Pancreas (tissue), 10 donors: ENCODE measurements at regions not wholly inside any gene's neighbourhood (a gene's known extent, or its start where the extent isn't known, plus 50 kb on each side); places are given as distances from the start of the nearest gene placed in this dataset.
"Not testable (repeated sequence)": the region's sequence is repeated elsewhere in the genome, so short reads cannot be mapped to it uniquely, and the experiment has no call there.

Source experiments
- ATAC-seq, 4 donors: fragments of 200-7000 bp; cut with Tn5 transposase; one replicate each; pipeline versions ENCODE4 v1.8.0 to v1.9.1; 2020; ENCODE audit warnings: mild to moderate bottlenecking in 4 of 4, moderate library complexity in 4 of 4
- DNase-seq, 6 donors: peaks; one replicate each; pipeline ENCODE4 v3.0.0-alpha.2; 2020
- FAIRE-seq: peaks from 2 replicates; lab custom pipeline; 2012; peaks lifted over from hg19 to GRCh38; lab: Jason Lieb, UNC
- H3K27ac ChIP-seq, 4 donors: fragments of 200-600 bp; sonication (generic); 1 replicate in 3 of 4; 2 replicates in 1 of 4; pipeline versions ENCODE4 v1.5.0 to v1.8.0; 2020
- H3K27me3 ChIP-seq, 4 donors: fragments of 200-600 bp; one replicate each; pipeline ENCODE4 v1.8.0; 2021
- H3K36me3 ChIP-seq, 3 donors: fragments of 200-600 bp; sonication (generic) in 1 of 3; one replicate each; pipeline versions ENCODE4 v1.5.0 to v1.8.0; 2020 to 2021
- H3K4me1 ChIP-seq, 3 donors: fragments of 200-600 bp; one replicate each; pipeline ENCODE4 v1.8.0; 2021
- H3K4me3 ChIP-seq, 4 donors: fragments of 200-600 bp; sonication (generic) in 2 of 4; one replicate each; pipeline versions ENCODE4 v1.5.0 to v1.8.0; 2020 to 2021
- H3K9me3 ChIP-seq, 4 donors: fragments of 200-600 bp; one replicate each; pipeline ENCODE4 v1.8.0; 2021
- CTCF ChIP-seq, 4 donors: fragments of 200-600 bp; sonication (generic) in 3 of 4; IDR thresholded peaks; one replicate each; pipeline versions ENCODE4 v1.5.0 to v1.8.0; 2021; ENCODE audit warnings: antibody characterized with exemption in 4 of 4
- WGBS, 2 donors: extraction: QIAGEN DNeasy Blood & Tissue Kit; methylation state at CpG; one replicate each; pipeline ENCODE4 v1.1.7; 2013; 5-methylcytosine and 5-hydroxymethylcytosine counted together
- intact Hi-C, 3 donors: fragments of 100-400 bp; cut with DNase I; formaldehyde crosslinking; loops; one replicate each; pipeline versions ENCODE4 v1.11.1 to v1.14.2; 2022
- donor health status: healthy with polysubstance abuse.
- donor health status: DM: no; HTN: no; CAD: no; lungs with moderate emphysema.
- donor health status: DM: no; HTN: no; CAD: no.
- donor health status: control.
- donor health status: control.
- donor health status: Bipolar disorder and iron deficiency.
- donor health status: DM: yes; HTN: yes; CAD: no.
- donor health status: DM: no; HTN: no; CAD: no.
- donor health status: DM: no; HTN: no; CAD: no.
- donor health status: DM: yes; HTN: yes; CAD: no.

GRCh38 chr1:67503974-67504373 is 73.8 kb upstream of the SERBP1 start:
- no peak for TF ChIP-seq CTCF (IDR thresholded peaks at IDR 0.05)
- DNase-seq, result no peak
- no peak for ATAC-seq
- H3K27me3 ChIP-seq, result no peaks in the 10 kb centered on the region
- H3K36me3 ChIP-seq, result no peaks in the 10 kb centered on the region
- no peak overlapping the region for H3K4me3 ChIP-seq
- no peaks in the 10 kb centered on the region for H3K4me1 ChIP-seq
- FAIRE-seq, result no peak
- intact Hi-C loops, result loop anchor here in 1 of 3 donors (5.0 kb wide), 1 partner anchor 157 kb away; no protein-coding TSS in a partner anchor
- H3K9me3 ChIP-seq, result no peaks in the 10 kb centered on the region
- H3K27ac ChIP-seq, result no peak overlapping the region
- WGBS, 2 donors, result 46 to 63% methylated on average over 2 of the region's 2 CpGs

- 62 to 64% methylated on average over 11 of the region's 11 CpGs for WGBS, 2 donors
- H3K27me3 ChIP-seq, DNase-seq, ATAC-seq, intact Hi-C loops, H3K4me3 ChIP-seq, H3K4me1 ChIP-seq, H3K9me3 ChIP-seq, FAIRE-seq, H3K27ac ChIP-seq, H3K36me3 ChIP-seq: not testable (repeated sequence)
Measured at GRCh38 chr1:67513392-67514294, 83.4 kb upstream of the SERBP1 start.

GRCh38 chr1:67514300-67514699 is 84.1 kb upstream of the SERBP1 start:
- ATAC-seq (no peak), FAIRE-seq (no peak), DNase-seq (no peak)
- H3K4me1 ChIP-seq, result no peaks in the 10 kb centered on the region
- no peak for TF ChIP-seq CTCF (IDR thresholded peaks at IDR 0.05)
- intact Hi-C loops, result no loop called here
- no peaks in the 10 kb centered on the region for H3K27me3 ChIP-seq
- no peak overlapping the region for H3K4me3 ChIP-seq
- no peaks in the 10 kb centered on the region for H3K36me3 ChIP-seq
- 69 to 71% methylated on average over 4 of the region's 4 CpGs for WGBS, 2 donors
- no peak overlapping the region for H3K27ac ChIP-seq
- no peaks in the 10 kb centered on the region for H3K9me3 ChIP-seq

- Histone ChIP-seq H3K36me3 (no peaks in the 10 kb centered on the region), H3K27ac (no peak overlapping the region), H3K4me1 (no peaks in the 10 kb centered on the region), H3K27me3 (no peaks in the 10 kb centered on the region), H3K4me3 (no peak overlapping the region), H3K9me3 (no peaks in the 10 kb centered on the region)
- TF ChIP-seq CTCF (IDR thresholded peaks at IDR 0.05), result no peak
- DNase-seq (no peak), ATAC-seq (no peak), FAIRE-seq (no peak)
- 56 to 74% methylated on average over 2 of the region's 2 CpGs for WGBS, 2 donors
- intact Hi-C loops, result no loop called here
Measured at GRCh38 chr1:67514786-67515185, 84.6 kb upstream of the SERBP1 start.

- H3K36me3 ChIP-seq, result no peaks in the 10 kb centered on the region
- DNase-seq (no peak), ATAC-seq (no peak), FAIRE-seq (no peak)
- no peaks in the 10 kb centered on the region for H3K4me1 ChIP-seq
- H3K4me3 ChIP-seq, result no peak overlapping the region
- no peaks in the 10 kb centered on the region for H3K9me3 ChIP-seq
- H3K27me3 ChIP-seq, result no peaks in the 10 kb centered on the region
- intact Hi-C loops, result no loop called here
- H3K27ac ChIP-seq, result no peak overlapping the region
- 68 to 70% methylated on average over 2 of the region's 2 CpGs for WGBS, 2 donors
- TF ChIP-seq CTCF (IDR thresholded peaks at IDR 0.05), result no peak
Measured at GRCh38 chr1:67515324-67516080, 85.3 kb upstream of the SERBP1 start.
